Kidney capillary endothelial cell (primary cell): ENCODE measurements at regions not wholly inside any gene's neighbourhood (a gene's known extent, or its start where the extent isn't known, plus 50 kb on each side); places are given as distances from the start of the nearest gene placed in this dataset.
"Not testable (repeated sequence)": the region's sequence is repeated elsewhere in the genome, so short reads cannot be mapped to it uniquely, and the experiment has no call there.

Source experiments
- DNase-seq: peaks from one replicate; pipeline ENCODE4 v3.0.0-alpha.2; 2018; ENCODE audit warnings: low spot score

DNA sequence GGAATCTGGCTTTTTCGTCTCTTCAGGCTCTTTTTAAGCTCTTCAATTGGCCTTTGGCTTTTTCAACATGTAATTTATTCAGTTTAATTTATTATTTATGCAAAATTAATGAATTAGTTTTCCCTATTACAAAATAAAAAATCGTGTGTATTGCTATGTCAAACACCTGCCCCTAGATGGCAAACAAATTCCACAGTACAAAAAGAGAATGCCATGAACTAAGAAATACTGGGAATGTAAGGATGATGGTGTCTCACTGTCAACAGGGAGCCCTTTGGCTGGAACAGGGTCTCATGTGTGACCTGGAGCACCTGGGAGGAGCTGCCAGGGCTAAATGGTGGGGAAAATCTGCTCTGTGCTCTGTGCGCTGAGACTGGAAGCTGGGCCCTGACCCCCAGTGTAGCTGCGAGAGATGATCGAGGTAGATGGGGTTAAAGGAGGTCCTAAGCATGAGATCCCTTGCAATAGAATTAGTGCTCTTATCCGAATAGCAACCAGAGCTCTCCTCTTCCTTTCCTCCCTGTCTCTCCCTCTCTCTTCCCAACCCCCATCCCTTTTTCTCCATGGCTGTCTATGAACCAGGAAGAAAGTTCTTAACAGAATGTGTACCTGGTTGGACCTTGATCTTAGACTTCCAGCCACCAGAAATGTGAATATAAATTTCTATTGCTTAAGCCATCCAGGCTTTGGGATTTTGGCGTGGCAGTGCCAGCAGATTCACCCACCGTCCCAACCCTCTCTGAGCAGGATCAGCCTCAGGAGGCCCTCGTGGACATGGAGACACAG is 1183.5 kb downstream of the RPIA start:
- DNase-seq, result not testable (repeated sequence)

DNA sequence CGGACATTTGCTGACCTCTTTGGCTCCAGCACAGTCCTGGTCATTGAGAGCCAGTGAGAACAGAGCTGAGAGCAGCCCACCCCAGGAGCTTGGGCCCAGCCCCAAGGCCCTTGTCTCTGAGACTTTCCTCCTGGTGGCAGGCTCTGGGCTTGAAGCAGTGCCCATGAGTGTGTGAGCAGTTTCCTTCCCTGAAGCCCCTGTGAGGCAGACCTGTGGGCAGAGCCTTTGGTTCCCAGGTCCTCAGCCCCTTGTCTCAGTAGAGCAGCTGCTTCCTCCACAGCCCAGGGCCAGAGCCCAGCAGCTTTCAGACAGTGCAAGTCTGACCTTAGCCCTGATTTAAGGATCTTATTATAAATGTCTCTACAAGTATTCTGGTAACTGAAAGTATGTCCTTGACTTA is 1185.0 kb downstream of the RPIA start:
- not testable (repeated sequence) for DNase-seq

DNA sequence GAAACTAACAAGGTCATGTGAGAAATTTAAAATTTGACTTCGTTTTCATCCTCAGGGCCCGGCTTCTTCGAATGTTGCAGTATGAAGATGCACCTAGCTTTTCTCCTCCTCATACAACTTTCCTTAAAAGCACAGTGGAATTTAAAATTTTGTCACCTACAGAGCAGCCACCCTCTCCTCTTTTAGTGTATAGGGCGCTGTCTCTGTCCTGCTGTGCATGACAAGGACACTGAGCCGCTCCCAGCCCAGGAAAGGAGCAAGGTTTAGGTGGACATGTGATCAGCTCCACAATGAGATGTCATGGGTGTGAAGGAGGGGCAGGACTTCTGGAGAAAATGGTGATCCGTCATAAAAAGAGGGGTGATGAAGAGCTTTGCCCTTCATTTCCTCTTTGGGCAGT is 1185.4 kb downstream of the RPIA start:
- not testable (repeated sequence) for DNase-seq

DNA sequence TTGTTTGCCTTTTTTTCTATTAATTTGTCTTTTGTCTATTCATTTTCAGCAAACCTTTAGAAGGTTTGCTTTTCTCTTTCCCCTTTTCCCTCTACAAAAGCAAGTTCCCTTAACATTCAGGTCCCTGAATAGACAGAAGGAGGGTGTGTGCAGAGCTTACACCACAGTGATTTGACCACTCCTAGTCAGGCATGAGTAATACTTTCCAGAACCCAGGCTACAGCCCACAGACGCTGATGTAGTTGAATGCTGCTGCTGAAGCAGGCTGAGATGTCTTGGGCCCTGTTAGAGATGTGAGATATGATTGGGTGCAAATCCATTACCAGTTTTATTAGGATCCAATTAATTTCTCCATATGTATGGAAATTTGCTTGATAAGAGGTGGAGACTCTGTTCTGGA is 1191.4 kb downstream of the RPIA start:
- not testable (repeated sequence) for DNase-seq

DNA sequence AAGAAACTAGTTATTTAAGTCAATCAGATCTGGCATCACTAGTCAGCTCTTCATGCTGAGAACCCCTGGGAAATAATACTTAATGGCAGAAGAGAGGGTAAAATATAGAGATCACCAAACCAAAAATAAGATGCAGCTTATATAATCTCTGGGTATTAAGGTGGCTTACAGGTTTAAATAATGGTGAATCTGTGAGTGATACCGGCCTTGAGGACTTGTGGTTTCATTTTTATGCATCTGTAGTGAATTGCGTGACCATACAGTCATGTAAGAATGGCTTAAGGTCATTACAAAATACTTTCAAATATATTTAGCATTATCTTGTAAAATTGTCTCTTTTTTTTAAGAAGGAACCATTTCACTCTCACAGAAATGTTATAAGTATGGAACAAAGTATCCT is 1192.2 kb downstream of the RPIA start:
- not testable (repeated sequence) for DNase-seq

DNA sequence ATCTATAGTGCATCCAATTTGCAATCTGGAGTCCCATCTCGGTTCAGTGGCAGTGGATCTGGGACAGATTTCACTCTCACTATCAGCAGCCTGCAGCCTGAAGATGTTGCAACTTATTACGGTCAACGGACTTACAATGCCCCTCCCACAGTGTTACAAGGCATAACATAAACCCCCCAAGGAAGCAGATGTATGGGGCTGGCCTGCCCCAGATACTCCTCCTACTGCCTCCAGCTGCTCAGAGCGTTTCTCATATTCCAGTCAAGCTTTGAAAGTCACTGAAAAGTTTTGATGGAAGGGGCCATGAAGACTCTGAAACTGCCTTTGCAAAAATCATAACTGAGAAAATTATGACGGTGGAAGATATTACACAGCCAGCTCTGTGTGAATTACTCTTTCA is 1193.6 kb downstream of the RPIA start:
- DNase-seq, result not testable (repeated sequence)

DNA sequence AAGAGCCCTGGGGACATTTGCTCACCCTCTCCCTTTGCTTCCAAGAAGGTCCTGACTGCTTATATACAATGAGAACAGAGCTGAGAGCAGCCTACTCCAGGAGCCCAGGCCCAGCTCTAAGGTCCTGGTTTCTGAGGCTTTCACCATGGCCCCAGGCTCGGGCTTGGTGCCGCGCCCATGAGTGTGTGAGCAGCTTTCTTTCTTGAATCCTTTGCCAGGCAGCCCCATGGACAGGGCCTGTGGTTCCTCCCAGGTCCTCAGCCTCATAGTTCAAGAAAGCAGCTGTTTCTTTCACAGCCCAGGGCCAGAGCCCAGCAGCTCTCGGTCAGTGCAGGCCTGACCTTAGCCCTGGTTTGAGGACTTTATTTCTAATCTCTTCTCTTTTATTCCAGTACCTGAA is 1197.2 kb downstream of the RPIA start:
- DNase-seq, result not testable (repeated sequence)

DNA sequence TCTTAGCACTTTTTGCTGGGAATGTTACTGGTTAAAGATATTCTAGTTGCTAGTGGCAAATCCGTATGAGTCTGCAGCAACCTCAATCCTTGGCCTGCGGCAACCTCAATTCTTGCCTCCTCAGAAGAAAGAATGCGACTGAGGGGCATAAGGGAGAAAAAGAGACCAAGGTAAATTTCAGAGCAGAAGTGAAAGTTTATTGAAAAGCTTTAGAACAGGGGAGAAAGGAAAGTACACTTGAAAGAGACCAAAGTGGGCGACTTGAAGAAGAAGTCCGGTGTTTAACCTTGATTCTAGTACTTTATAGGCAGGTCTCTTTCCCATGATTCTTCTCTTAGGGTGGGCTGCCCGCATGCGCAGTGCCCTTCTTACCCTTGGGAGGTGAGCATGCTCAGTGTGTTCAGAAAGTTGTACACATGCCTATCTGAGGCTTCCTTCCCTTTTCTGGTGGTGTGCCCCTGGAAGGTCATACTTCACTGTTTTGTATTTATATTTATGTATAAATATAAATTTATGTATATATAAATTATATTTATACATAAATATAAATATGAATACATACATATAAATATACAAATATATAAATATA is 1198.8 kb downstream of the RPIA start:
- not testable (repeated sequence) for DNase-seq

DNA sequence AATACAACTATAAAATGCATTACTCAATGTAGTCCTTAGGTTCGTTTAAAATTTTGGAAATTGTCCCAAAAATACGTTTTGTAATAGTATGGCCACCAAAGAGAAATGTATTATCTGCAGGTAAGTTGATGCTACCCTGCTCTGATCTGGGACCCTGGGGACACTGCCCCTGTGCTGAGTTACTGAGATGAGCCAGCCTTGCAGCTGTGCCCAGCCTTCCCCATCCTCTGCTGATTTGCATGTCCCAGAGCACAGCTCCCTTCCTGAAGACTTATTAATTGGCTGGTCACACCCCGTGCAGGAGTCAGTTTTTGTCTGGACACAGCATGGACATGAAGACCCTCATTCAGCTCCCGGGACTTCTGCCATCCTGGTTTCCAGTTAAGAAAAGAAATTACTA is 1203.5 kb downstream of the RPIA start:
- not testable (repeated sequence) for DNase-seq

DNA sequence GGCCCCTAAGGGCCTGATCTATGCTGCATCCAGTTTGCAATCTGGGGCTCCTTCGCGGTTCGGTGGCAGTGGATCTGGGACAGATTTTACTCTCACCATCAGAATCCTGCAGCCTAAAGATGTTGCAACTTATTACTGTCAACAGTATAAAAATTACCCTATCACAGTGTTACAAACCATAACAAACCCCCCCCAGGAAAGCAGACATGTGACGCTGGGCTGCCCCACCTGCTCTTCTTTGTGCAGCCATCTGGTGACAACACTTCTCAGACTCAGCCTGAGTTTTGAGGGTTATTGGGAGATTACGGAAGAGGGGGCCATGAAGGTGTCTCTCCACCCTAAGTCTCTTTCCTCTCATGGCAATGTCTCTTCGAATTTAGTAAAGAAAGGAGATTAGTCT is 1204.2 kb downstream of the RPIA start:
- DNase-seq, result not testable (repeated sequence)

DNA sequence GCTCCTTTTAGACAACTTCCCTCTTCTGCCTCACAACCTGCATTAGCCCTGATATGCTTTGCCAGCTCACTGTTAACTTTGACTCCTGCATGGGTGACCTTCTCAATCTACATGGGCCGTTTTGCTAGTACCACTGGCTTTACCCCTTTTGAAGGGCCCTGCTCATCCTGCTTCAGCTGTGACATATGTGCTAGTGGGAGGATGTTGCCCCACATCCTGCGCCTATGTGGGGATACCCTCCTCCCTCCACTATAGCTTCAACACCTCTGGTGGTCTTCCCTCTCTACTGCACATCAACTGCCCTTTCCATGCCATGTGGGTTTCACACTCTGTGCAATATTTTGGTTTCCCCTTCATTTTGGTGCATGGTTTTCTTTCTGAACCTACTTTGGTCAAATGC is 1235.5 kb downstream of the RPIA start:
- DNase-seq, result not testable (repeated sequence)

DNA sequence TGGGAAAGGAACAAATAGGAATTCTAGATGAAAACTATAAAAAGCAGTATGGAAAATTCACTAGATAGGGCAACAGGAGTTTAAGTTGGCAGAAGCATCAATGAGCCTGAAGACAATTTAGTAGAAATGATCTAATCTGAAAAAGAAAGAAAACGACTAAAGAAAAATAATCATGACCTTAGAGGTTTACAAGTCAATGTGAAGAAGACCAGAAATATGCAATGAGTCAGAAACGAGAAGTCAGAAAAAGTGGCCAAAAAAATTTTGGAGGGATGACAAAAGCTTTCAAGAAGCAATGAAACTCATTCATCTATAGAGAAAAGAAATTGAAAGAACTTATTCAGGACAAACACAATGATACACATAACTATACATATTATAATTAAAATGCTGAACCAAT is 1244.0 kb downstream of the RPIA start:
- not testable (repeated sequence) for DNase-seq

DNA sequence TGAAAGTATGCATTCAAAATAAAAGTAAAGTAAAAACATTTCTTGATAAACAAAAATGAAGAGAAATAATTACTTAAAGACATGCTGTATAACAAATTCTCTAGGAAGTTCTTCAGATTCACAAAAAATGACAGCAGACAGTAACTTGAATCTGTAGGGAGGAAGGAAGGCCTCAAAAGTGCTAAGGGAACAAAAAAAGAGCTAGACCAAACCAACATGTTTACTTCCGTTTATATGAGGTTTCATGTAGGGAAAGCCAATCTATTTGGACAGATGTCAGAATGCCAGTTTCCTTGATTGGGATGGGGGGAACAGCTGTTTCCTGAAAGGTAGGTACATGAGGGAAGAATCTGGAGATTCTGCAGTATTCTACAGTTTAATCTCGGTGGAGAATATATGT is 1244.5 kb downstream of the RPIA start:
- DNase-seq, result not testable (repeated sequence)

DNA sequence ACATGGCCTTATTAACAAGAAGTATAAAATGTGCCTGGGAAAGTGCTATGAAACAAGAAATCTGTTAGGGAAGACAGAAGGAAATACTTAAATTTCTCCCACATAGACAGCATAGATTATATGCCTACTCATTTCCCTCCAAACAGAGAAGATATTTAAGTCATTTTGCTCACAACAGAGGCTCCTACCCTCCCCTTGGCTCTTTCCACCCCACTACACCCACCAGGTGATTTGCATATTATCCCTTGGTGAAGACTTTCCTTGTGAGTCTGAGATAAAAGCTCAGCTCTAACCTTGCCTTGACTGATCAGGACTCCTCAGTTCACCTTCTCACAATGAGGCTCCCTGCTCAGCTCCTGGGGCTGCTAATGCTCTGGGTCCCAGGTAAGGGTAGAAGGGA is 1245.1 kb downstream of the RPIA start:
- not testable (repeated sequence) for DNase-seq

DNA sequence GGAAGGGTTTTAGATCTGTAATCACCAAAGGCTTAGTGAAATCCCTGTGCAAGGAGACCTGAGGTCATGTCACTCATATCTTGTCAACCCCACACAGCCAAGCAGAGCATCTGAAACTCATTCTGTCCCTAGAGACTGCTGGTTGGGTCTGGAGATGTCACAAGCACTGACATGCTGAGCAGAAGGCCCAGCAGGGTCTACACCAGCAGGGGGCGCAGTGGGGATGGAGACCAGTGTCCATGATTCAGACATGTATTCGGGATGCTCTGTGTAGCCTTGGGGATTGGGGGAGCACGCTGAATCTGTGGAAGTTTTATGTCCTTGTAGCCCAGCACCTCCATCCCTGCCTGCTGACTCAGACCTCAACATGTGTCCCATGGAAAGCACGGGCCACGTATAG is 1247.3 kb downstream of the RPIA start:
- not testable (repeated sequence) for DNase-seq

DNA sequence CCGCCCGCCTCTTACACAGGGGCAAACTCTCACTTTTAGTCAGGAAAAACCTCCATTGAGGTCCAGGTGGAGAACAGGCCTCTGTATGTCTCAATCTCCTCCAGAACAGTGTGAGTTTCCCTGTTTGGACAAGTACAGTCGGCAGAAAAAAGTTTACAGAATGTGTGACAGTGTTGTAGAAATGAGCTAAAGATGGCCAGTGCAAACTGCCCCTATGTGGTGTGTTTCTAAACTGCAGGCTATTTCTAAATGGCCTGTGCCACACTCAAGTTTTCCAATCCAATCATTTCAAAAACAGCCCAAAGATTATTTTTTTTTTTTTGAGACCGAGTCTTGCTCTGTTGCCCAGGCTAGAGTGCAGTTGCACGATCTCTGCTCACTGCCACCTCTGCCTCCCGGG is 1252.8 kb downstream of the RPIA start:
- DNase-seq, result not testable (repeated sequence)

DNA sequence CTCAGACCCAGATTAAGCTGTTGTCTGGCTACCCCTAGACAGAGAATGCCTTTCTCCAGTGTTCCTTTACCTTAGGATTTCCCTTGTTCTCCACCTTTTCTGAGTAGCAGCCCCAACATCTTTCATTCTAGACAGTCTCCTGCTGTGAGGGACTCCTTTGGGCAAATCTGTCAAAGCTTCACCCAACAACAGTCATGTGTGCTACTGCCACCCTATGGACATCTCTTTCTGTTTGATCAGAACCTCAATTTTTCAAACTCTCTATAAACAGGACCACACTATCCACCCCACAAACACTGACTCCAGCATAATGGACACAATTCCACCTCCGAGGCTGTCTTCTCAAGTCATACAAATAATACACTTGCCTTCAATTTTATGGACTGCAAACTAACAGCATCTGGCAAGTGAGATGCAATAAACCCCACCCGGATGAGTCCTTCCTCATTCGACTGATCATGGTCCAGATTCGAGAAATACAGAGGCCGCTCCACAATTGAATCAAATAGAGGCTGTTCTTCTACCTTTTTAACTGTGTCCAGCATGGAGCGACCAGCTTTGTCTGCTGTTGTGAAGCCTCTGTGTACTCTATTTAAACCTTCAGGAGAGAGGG is 1253.6 kb downstream of the RPIA start:
- DNase-seq, result not testable (repeated sequence)

DNA sequence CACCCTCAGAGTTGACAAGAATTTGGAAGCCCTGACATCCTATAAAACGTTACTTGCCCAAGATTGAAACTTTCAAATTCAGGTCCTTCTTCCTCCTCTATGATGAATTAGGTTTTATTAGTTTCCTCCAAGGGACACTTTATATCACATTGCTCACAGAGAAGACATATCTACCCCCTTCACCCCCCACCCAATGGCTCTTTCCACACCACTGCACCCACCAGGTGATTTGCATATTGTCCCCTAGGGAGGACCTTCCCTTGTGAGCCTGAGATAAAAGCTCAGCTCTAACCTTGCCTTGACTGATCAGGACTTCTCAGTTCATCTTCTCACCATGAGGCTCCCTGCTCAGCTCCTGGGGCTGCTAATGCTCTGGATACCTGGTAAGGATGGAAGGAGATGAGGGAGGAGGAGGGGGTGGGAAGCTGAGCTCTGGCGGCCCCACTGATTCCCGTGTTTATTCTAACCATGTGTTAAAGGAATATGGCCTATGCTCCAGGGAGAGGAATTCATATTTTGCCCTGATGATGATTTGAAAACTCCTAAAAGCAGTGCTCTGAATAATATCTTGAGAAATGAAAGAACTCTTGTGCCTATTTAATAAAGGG is 1255.8 kb downstream of the RPIA start:
- not testable (repeated sequence) for DNase-seq

DNA sequence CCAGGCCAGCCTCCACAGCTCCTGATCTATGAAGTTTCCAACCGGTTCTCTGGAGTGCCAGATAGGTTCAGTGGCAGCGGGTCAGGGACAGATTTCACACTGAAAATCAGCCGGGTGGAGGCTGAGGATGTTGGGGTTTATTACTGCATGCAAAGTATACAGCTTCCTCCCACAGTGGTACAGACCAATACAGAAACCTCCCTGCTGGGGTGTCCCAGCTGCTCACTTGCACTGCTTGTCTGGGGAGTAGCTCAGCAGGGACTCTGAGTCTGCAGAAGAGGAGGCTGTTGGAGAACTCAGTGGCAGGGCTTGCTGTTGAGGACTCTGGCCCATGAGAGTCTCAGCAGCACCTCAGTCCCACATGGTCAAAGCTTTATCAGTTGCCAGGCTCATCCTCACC is 1256.6 kb downstream of the RPIA start:
- not testable (repeated sequence) for DNase-seq

DNA sequence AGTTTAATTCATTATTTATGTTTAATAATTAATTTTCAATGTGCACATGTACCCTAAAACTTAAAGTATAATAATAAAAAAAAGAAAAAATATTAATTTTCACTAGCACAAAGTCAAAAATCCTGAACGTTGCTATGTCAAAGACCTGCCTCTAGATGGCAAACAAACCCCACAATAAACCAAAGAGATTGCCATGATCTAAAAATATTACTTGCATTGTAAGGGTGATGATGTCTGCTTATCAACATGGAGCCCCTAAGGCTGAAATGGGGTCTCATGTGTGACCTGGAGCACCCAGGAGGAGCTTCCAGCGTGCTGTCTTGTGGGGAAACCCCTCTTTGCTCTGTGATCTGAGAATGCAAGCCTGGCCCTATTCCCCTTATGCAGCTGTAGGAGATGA is 1259.3 kb downstream of the RPIA start:
- DNase-seq, result not testable (repeated sequence)

DNA sequence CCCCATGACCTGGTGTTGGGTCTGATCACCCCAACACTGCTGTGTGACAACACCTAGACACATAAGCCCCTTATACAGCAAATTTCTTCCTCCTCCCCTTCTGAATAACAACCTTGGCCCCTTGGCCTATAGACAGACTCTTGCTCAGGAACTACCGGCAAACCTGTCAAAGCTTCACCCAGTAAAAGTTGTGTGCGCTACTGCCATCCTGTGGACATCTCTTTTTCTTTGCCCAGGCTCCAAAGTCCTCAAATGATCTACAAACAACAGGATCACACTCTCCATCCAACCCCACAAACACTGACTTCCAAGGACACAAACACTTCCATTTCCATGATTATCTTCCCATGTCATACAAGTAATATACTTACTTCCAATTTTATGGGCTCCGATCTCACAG is 1265.8 kb downstream of the RPIA start:
- not testable (repeated sequence) for DNase-seq

DNA sequence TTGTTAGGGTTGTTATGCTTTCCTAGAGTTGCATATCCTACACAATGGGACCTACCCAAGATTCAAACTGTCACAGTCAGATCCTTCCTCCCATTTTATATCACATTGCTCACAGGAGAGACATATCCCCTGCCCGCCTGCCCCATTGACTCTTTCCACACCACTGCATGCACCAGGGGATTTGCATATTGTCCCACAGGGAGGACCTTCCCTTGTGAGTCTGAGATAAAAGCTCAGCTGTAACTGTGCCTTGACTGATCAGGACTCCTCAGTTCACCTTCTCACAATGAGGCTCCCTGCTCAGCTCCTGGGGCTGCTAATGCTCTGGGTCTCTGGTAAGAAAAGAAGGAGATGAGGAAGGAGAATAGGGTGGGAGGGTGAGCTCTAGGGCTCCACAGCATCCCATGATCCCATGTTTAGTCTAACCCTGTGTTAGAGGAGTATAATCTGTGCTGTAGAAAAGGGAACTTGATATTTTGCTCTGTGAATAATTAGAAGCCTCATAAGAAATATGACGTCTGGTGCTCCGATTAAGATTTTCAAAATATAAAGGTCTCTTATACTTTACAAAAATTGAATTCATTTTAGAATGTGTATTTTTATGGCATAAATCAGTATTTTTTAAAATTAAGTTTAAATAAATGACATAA is 1268.4 kb downstream of the RPIA start:
- DNase-seq, result not testable (repeated sequence)
